ENCODE measurements at regions not wholly inside any gene's neighbourhood (a gene's known extent, or its start where the extent isn't known, plus 50 kb on each side); places are given as distances from the start of the nearest gene placed in this dataset.

DNA sequence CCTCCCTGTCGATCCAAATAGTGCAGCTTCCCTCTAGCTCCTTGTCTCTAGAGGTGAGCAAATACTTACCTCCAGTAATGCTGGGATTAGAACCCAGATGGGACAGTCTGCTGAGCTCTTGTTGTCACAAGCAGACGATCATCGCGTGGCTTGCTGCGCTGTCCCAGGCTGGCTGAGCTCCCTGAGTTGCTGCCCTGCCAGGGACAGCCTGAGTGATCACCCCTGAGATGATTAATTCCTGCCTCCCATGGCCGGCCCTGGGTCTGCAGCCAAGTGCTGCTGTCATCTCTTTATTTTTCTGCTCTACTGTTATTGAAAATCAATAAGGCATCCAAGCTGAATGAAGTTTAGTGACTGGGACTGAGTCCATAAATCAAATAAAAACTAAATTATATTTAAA is 94.0 kb upstream of the ALDH1B1 start:
- H3K36me3 ChIP-seq (ENCODE audit: control insufficient read depth, insufficient read depth, low read length), result no peaks in the 10 kb centered on the region
- no peak overlapping the region for H3K9ac ChIP-seq (ENCODE audit: low read length)
- H3K9me3 ChIP-seq (ENCODE audit: control insufficient read depth, insufficient read depth, low read depth, low read length), result no peaks in the 10 kb centered on the region
- H3K27me3 ChIP-seq (ENCODE audit: control insufficient read depth, insufficient read depth, low read length), result peaks cover 23% of the 10 kb centered on the region
- no peaks in the 10 kb centered on the region; the same call in 1 of the 2 replicates for H3K4me1 ChIP-seq (ENCODE audit: control insufficient read depth, insufficient read depth, low read length)
- no peak overlapping the region for H3K27ac ChIP-seq (ENCODE audit: low read depth, low read length)
- H3K4me3 ChIP-seq (ENCODE audit: low read depth, low read length), result no peak overlapping the region

DNA sequence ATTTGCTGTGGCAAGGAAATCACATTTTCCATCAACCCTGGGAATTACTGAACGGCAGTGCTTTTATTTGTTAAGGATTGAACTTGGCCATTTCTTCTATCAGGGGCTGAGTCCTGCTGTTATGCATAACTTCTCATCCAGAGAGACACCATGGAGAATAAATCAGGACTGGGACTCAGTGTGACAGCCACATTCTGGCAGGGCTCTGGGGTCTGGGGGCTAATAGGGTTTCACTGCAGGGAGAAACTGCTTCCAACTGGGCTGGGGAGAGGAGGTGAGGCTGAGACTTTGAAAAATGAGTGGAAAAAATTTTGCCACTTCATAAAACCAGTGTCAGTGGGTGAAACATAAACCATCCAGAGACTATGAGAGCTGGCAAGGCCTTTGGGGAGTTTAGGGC is 95.7 kb upstream of the ALDH1B1 start:
- Histone ChIP-seq H3K27me3 (ENCODE audit: control insufficient read depth, insufficient read depth, low read length) (peaks cover 24% of the 10 kb centered on the region; the same call in 1 of the 2 replicates), H3K9me3 (ENCODE audit: control insufficient read depth, insufficient read depth, low read depth, low read length) (no peaks in the 10 kb centered on the region), H3K27ac (ENCODE audit: low read depth, low read length) (no peak overlapping the region), H3K9ac (ENCODE audit: low read length) (no peak overlapping the region), H3K4me1 (ENCODE audit: control insufficient read depth, insufficient read depth, low read length) (no peaks in the 10 kb centered on the region; the same call in 1 of the 2 replicates), H3K4me3 (ENCODE audit: low read depth, low read length) (no peak overlapping the region), H3K36me3 (ENCODE audit: control insufficient read depth, insufficient read depth, low read length) (no peaks in the 10 kb centered on the region)

DNA sequence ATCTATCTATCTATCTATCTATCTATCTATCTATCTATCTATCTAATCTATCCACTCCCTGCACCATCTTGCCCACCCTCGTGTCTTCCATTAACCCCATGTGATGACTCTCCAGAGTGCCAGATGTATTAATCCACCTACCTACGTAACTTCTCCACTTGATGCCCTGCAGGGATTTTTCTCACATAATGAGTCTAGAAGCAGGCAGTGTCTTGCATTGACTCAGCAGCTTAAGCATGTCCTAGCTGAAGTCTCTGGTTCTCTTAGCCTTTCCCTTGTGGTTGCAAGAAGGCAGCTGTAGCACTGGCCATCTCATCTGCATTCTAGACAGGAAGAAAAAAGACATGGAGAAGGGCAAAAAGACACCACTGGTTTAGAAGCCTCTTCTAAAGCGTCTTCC is 96.7 kb upstream of the ALDH1B1 start:
- no peak overlapping the region for H3K27ac ChIP-seq (ENCODE audit: low read depth, low read length)
- no peak overlapping the region for H3K4me3 ChIP-seq (ENCODE audit: low read depth, low read length)
- H3K4me1 ChIP-seq (ENCODE audit: control insufficient read depth, insufficient read depth, low read length), result no peaks in the 10 kb centered on the region; the same call in 1 of the 2 replicates
- H3K27me3 ChIP-seq (ENCODE audit: control insufficient read depth, insufficient read depth, low read length), result peaks cover 29% of the 10 kb centered on the region; the same call in 1 of the 2 replicates
- no peak overlapping the region for H3K9ac ChIP-seq (ENCODE audit: low read length)
- no peaks in the 10 kb centered on the region for H3K36me3 ChIP-seq (ENCODE audit: control insufficient read depth, insufficient read depth, low read length)
- peaks cover 5% of the 10 kb centered on the region; the same call in 1 of the 2 replicates for H3K9me3 ChIP-seq (ENCODE audit: control insufficient read depth, insufficient read depth, low read depth, low read length)

DNA sequence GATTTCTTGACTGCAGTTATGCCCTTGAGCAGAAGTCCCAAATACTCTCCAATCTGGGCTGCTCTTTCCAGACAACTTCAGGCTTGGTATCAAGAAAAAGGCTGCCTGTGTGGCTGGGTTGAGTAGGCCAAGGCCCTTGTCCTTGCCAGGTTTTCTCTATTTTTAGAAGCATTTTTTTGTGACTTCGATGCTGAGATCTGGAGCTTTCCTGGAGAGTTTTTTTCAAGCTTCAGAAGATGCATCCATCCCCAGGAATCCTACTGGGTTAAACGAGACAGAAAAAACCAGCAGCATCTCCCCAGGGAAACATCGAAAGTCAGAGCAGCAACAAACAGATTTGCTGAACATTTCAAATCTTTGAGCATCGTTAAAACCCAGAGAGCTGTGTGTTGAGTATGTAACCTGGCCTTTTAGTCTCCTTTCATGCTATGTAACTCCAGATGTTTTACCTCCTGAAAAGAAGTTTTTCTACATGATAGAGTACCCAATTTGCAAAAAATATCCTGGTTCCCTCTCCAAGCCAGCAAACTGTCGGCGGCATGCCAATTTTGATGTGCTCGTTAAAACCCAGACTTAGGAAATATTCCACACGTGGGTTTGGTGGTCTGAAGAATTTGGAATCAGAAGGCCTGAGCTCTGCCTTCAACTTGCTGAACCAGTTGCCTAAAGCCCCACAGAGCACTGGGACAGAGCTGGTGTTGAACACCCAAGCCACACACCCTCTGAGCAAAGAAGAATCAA is 98.1 kb upstream of the ALDH1B1 start:
- H3K36me3 ChIP-seq (ENCODE audit: control insufficient read depth, insufficient read depth, low read length), result no peaks in the 10 kb centered on the region
- no peaks in the 10 kb centered on the region; the same call in 1 of the 2 replicates for H3K4me1 ChIP-seq (ENCODE audit: control insufficient read depth, insufficient read depth, low read length)
- H3K27ac ChIP-seq (ENCODE audit: low read depth, low read length), result no peak overlapping the region
- H3K27me3 ChIP-seq (ENCODE audit: control insufficient read depth, insufficient read depth, low read length), result peaks cover 36% of the 10 kb centered on the region; the same call in 1 of the 2 replicates
- no peak overlapping the region for H3K9ac ChIP-seq (ENCODE audit: low read length)
- H3K9me3 ChIP-seq (ENCODE audit: control insufficient read depth, insufficient read depth, low read depth, low read length), result peaks cover 5% of the 10 kb centered on the region; the same call in 1 of the 2 replicates
- no peak overlapping the region for H3K4me3 ChIP-seq (ENCODE audit: low read depth, low read length)

DNA sequence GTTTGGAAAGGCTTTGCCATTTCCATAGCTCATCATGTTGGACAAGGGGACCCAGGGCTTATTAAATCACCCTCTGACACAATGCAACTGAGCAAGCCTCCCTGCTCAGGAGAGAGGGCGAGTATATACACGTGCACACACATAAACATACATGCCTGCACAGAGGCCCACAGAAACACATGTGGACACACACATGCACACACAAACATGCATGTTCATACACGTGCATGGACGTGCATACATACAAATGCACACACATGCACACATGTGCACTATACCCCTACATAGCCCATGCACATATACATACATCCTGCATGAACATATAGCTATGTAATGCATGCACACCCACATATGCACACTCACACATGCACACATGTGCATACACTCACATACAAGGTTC is 99.5 kb upstream of the ALDH1B1 start:
- no peak overlapping the region for H3K4me3 ChIP-seq (ENCODE audit: low read depth, low read length)
- H3K4me1 ChIP-seq (ENCODE audit: control insufficient read depth, insufficient read depth, low read length), result no peaks in the 10 kb centered on the region; the same call in 1 of the 2 replicates
- no peak overlapping the region for H3K9ac ChIP-seq (ENCODE audit: low read length)
- no peak overlapping the region for H3K27ac ChIP-seq (ENCODE audit: low read depth, low read length)
- H3K36me3 ChIP-seq (ENCODE audit: control insufficient read depth, insufficient read depth, low read length), result no peaks in the 10 kb centered on the region
- H3K9me3 ChIP-seq (ENCODE audit: control insufficient read depth, insufficient read depth, low read depth, low read length), result peaks cover 5% of the 10 kb centered on the region; the same call in 1 of the 2 replicates
- peaks cover 42% of the 10 kb centered on the region; the same call in 1 of the 2 replicates for H3K27me3 ChIP-seq (ENCODE audit: control insufficient read depth, insufficient read depth, low read length)

DNA sequence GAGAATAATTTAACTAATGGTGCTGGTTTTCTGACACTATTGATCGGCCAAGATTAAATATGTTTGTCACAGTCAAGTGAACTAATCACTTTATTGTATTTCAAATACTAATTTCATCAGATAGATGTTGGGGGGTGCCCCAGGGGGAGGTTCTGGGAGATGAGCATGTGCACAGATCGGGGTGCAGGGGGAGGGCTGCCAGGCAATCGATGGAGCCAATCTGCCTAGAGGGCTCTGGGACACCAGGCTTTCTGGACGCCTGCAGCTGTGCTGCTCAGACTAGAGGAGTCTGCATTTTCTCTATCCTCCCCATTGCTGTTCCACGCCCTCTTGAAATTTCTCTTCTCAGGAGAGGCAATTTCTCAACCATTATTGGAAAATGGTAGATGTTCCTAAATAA is 100.0 kb upstream of the ALDH1B1 start:
- Histone ChIP-seq H3K4me1 (ENCODE audit: control insufficient read depth, insufficient read depth, low read length) (no peaks in the 10 kb centered on the region; the same call in 1 of the 2 replicates), H3K9me3 (ENCODE audit: control insufficient read depth, insufficient read depth, low read depth, low read length) (peaks cover 5% of the 10 kb centered on the region; the same call in 1 of the 2 replicates), H3K27ac (ENCODE audit: low read depth, low read length) (no peak overlapping the region), H3K36me3 (ENCODE audit: control insufficient read depth, insufficient read depth, low read length) (no peaks in the 10 kb centered on the region), H3K9ac (ENCODE audit: low read length) (no peak overlapping the region), H3K4me3 (ENCODE audit: low read depth, low read length) (no peak overlapping the region), H3K27me3 (ENCODE audit: control insufficient read depth, insufficient read depth, low read length) (peaks cover 42% of the 10 kb centered on the region; the same call in 1 of the 2 replicates)

DNA sequence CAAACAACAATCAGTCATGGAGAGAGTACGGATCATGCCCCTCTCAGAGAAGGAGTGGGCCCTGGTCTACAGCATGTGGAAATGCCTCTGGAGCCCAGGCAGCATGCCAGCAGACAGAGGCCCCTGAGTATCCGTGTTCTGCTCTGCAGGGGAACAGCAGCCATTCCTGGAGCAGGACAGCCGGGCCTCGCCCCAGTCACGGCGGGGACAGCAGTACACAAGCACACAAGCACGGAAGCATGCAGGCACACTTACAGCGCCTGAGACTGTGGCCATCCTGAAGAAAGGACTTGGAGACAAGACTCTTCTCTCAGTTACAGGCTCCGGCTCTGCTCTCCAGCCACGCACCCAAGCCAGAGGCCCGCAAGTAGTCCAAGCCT is 102.6 kb upstream of the ALDH1B1 start:
- H3K9ac ChIP-seq (ENCODE audit: low read length), result no peak overlapping the region
- H3K27ac ChIP-seq (ENCODE audit: low read depth, low read length), result no peak overlapping the region
- no peak overlapping the region for H3K4me3 ChIP-seq (ENCODE audit: low read depth, low read length)
- peaks cover 5% of the 10 kb centered on the region; the same call in 1 of the 2 replicates for H3K9me3 ChIP-seq (ENCODE audit: control insufficient read depth, insufficient read depth, low read depth, low read length)
- H3K27me3 ChIP-seq (ENCODE audit: control insufficient read depth, insufficient read depth, low read length), result peaks cover 35% of the 10 kb centered on the region; the same call in 1 of the 2 replicates
- H3K36me3 ChIP-seq (ENCODE audit: control insufficient read depth, insufficient read depth, low read length), result no peaks in the 10 kb centered on the region
- H3K4me1 ChIP-seq (ENCODE audit: control insufficient read depth, insufficient read depth, low read length), result peaks cover 2% of the 10 kb centered on the region

DNA sequence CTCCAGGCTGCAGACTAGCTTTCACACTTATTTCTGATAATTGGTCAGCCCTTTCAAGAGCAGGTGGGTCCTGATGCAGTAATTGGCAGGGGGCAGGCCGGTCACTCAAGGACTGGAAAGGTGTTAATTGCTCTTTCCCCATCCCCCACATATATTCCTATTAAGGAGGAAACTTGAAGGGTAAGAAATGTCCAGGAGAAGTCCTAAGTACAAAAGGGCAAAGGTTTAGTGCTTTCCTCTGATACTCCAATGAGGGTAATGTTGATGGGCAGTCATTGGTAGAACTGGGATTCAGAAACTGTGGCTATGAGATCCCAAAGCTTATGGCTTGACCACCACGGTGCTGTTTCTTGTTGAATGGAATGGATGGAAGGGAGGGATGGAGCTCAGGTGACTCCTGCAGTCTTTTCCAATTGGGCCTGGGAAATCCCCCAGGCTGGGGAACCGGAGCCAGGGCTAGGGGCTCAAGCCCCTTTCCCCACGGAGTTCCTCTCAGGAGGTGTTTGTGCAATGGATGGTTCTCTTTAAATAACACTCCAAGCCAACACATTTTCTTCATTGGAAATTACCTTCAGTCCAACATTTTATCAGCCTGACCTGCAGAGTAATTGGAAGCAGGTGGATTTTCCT is 103.2 kb upstream of the ALDH1B1 start:
- Histone ChIP-seq H3K4me3 (ENCODE audit: low read depth, low read length) (no peak overlapping the region), H3K9me3 (ENCODE audit: control insufficient read depth, insufficient read depth, low read depth, low read length) (peaks cover 5% of the 10 kb centered on the region; the same call in 1 of the 2 replicates), H3K4me1 (ENCODE audit: control insufficient read depth, insufficient read depth, low read length) (peaks cover 7% of the 10 kb centered on the region), H3K36me3 (ENCODE audit: control insufficient read depth, insufficient read depth, low read length) (no peaks in the 10 kb centered on the region), H3K27ac (ENCODE audit: low read depth, low read length) (no peak overlapping the region), H3K27me3 (ENCODE audit: control insufficient read depth, insufficient read depth, low read length) (peaks cover 30% of the 10 kb centered on the region; the same call in 1 of the 2 replicates), H3K9ac (ENCODE audit: low read length) (no peak overlapping the region)

DNA sequence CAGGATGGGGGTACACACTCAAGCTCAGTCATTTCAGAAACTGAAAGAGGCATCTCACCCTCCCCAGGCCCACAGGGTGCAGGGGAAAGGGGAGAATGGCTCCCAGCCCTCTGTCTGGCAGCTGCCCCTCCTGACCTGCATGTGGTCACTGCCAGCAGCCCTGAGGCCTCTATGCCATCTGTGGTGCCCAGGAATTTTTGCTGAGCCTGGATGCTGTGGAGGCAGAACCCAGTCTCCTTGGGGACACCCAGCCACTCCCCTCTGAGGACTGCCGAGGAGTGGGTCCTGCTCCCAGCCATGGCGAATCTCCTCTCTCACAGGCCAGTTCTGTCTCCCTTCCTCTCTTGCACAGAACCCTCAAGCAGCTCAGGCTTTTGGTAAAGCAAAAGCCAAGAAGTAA is 104.0 kb upstream of the ALDH1B1 start:
- no peak overlapping the region for H3K4me3 ChIP-seq (ENCODE audit: low read depth, low read length)
- H3K9me3 ChIP-seq (ENCODE audit: control insufficient read depth, insufficient read depth, low read depth, low read length), result peaks cover 5% of the 10 kb centered on the region; the same call in 1 of the 2 replicates
- peaks cover 23% of the 10 kb centered on the region; the same call in 1 of the 2 replicates for H3K27me3 ChIP-seq (ENCODE audit: control insufficient read depth, insufficient read depth, low read length)
- H3K36me3 ChIP-seq (ENCODE audit: control insufficient read depth, insufficient read depth, low read length), result no peaks in the 10 kb centered on the region
- H3K9ac ChIP-seq (ENCODE audit: low read length), result no peak overlapping the region
- no peak overlapping the region for H3K27ac ChIP-seq (ENCODE audit: low read depth, low read length)
- peaks cover 9% of the 10 kb centered on the region for H3K4me1 ChIP-seq (ENCODE audit: control insufficient read depth, insufficient read depth, low read length)

DNA sequence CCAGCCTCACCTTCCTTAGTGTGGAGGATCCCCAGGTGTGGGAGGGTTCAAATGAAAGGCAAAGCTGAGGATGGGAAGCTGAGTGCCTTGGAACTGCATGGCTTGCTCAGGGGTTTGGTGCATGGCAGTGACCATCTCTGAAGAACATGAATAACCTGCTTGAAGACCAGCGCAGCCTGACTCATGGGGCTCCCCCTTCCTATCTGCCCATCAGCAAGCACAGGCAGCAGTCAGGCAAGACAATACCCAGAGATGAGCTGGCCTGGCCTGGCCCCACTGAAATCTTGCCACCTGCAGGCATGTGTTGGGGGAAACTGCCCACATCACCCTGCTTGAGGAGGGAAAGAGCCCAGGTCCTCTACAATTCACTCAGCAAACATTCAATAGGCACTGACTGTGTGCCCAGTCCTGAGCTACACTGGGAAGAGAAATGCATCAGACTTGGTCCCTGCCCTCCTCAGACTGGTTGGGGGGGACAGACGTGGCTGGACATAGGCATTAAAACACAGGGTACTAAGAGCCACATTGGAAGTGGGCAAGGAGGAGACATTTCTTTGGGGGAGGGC is 105.0 kb upstream of the ALDH1B1 start:
- Histone ChIP-seq H3K36me3 (ENCODE audit: control insufficient read depth, insufficient read depth, low read length) (no peaks in the 10 kb centered on the region), H3K27me3 (ENCODE audit: control insufficient read depth, insufficient read depth, low read length) (peaks cover 19% of the 10 kb centered on the region; the same call in 1 of the 2 replicates), H3K4me1 (ENCODE audit: control insufficient read depth, insufficient read depth, low read length) (peaks cover 9% of the 10 kb centered on the region), H3K9me3 (ENCODE audit: control insufficient read depth, insufficient read depth, low read depth, low read length) (peaks cover 5% of the 10 kb centered on the region; the same call in 1 of the 2 replicates), H3K9ac (ENCODE audit: low read length) (no peak overlapping the region), H3K4me3 (ENCODE audit: low read depth, low read length) (no peak overlapping the region), H3K27ac (ENCODE audit: low read depth, low read length) (no peak overlapping the region)

DNA sequence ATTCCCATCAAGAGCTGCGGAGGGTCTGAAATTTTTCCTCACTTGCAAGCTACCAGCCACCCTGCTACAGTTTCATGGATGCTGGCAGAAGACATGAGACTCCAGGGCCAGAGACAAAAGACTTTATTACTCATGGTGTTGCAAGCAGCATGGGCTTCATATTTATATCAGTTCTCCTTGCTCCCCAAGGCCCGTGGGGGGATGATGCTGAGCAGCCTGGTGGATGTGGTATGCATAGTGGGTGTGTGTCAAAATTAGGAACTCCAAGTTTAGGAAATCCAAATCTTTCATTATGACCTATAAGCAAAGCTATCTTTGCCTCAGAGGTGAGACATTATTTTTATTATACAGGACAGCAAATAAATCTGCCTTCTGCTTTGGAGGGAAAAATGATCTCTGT is 105.7 kb upstream of the ALDH1B1 start:
- Histone ChIP-seq H3K9ac (ENCODE audit: low read length) (no peak overlapping the region), H3K36me3 (ENCODE audit: control insufficient read depth, insufficient read depth, low read length) (no peaks in the 10 kb centered on the region), H3K9me3 (ENCODE audit: control insufficient read depth, insufficient read depth, low read depth, low read length) (peaks cover 5% of the 10 kb centered on the region; the same call in 1 of the 2 replicates), H3K4me1 (ENCODE audit: control insufficient read depth, insufficient read depth, low read length) (peaks cover 9% of the 10 kb centered on the region), H3K27ac (ENCODE audit: low read depth, low read length) (no peak overlapping the region), H3K4me3 (ENCODE audit: low read depth, low read length) (no peak overlapping the region), H3K27me3 (ENCODE audit: control insufficient read depth, insufficient read depth, low read length) (peaks cover 22% of the 10 kb centered on the region; the same call in 1 of the 2 replicates)

Measured in HUES6 (cell line).